Ectodermal cell (in vitro differentiated cells): ENCODE measurements at regions not wholly inside any gene's neighbourhood (a gene's known extent, or its start where the extent isn't known, plus 50 kb on each side); places are given as distances from the start of the nearest gene placed in this dataset.

Experiments
- H3K27ac ChIP-seq: 2 replicates; pipeline ENCODE4 v1.7.0; 2013; ENCODE audit warnings: mild to moderate bottlenecking, low read depth, low read length; ENCODE audit not compliant: insufficient read depth, poor library complexity, severe bottlenecking
- H3K27me3 ChIP-seq: 2 replicates; pipeline ENCODE4 v1.7.0; 2013; ENCODE audit warnings: mild to moderate bottlenecking, low read length; ENCODE audit not compliant: insufficient read depth, control insufficient read depth, poor library complexity, severe bottlenecking
- H3K36me3 ChIP-seq: one replicate; pipeline ENCODE4 v1.7.0; 2013; ENCODE audit warnings: low read length; ENCODE audit not compliant: control insufficient read depth, insufficient read depth
- H3K4me1 ChIP-seq: one replicate; pipeline ENCODE4 v1.7.0; 2013; ENCODE audit warnings: low read length; ENCODE audit not compliant: control insufficient read depth, insufficient read depth
- H3K4me3 ChIP-seq: 2 replicates; pipeline ENCODE4 v1.7.0; 2013; ENCODE audit warnings: low read depth, low read length, control low read depth; ENCODE audit not compliant: insufficient read depth
- H3K9me3 ChIP-seq: 2 replicates; pipeline ENCODE4 v1.7.0; 2013; ENCODE audit warnings: mild to moderate bottlenecking, low read length, moderate library complexity; ENCODE audit not compliant: control insufficient read depth
- WGBS, 2 experiments: methylation state at CpG; one replicate each; pipeline ENCODE4 v1.1.7; 2013; ENCODE audit warnings: missing lambda C conversion rate in 2 of 2; 5-methylcytosine and 5-hydroxymethylcytosine counted together

- H3K27me3 ChIP-seq = no peaks in the 10 kb centered on the region
- H3K27ac ChIP-seq = no peak overlapping the region
- no peaks in the 10 kb centered on the region for H3K9me3 ChIP-seq
- 100% methylated on average over 1 of the region's 1 CpG; no CpG with 5 or more reads in 1 of the 2 experiments for WGBS, 2 experiments
- H3K4me3 ChIP-seq = no peak overlapping the region
- no peaks in the 10 kb centered on the region for H3K36me3 ChIP-seq
- no peaks in the 10 kb centered on the region for H3K4me1 ChIP-seq
Observed at GRCh38 chr9:11097020-11097419, 484.2 kb upstream of the PTPRD start.

GRCh38 chr9:11103525-11103924 is 490.7 kb upstream of the PTPRD start:
- no peaks in the 10 kb centered on the region for H3K36me3 ChIP-seq
- H3K27ac ChIP-seq = no peak overlapping the region
- 93% methylated on average over 2 of the region's 2 CpGs for WGBS, 2 experiments

GRCh38 chr9:11107196-11107595 is 494.4 kb upstream of the PTPRD start:
- no peaks in the 10 kb centered on the region for H3K9me3 ChIP-seq
- H3K27ac ChIP-seq = no peak overlapping the region
- H3K27me3 ChIP-seq = no peaks in the 10 kb centered on the region
- H3K36me3 ChIP-seq = no peaks in the 10 kb centered on the region
- WGBS, 2 experiments = 70 to 71% methylated on average over 8 of the region's 8 CpGs
- H3K4me1 ChIP-seq = no peaks in the 10 kb centered on the region
- H3K4me3 ChIP-seq = no peak overlapping the region

More at GRCh38 chr9:11103525-11103924, 490.7 kb upstream of the PTPRD start:
- no peaks in the 10 kb centered on the region for H3K9me3 ChIP-seq
- H3K27me3 ChIP-seq = no peaks in the 10 kb centered on the region
- no peak overlapping the region for H3K4me3 ChIP-seq
- H3K4me1 ChIP-seq = no peaks in the 10 kb centered on the region

- H3K9me3 ChIP-seq = no peaks in the 10 kb centered on the region
- H3K4me3 ChIP-seq = no peak overlapping the region
- H3K27me3 ChIP-seq = no peaks in the 10 kb centered on the region
- 92 to 94% methylated on average over 3 of the region's 3 CpGs for WGBS, 2 experiments
- H3K36me3 ChIP-seq = no peaks in the 10 kb centered on the region
- H3K27ac ChIP-seq = no peak overlapping the region
- no peaks in the 10 kb centered on the region for H3K4me1 ChIP-seq
Observed at GRCh38 chr9:11128156-11128555, 515.4 kb upstream of the PTPRD start.

- no peaks in the 10 kb centered on the region for H3K27me3 ChIP-seq
- 92 to 94% methylated on average over 3 of the region's 3 CpGs for WGBS, 2 experiments
- H3K9me3 ChIP-seq = no peaks in the 10 kb centered on the region
- no peaks in the 10 kb centered on the region for H3K36me3 ChIP-seq
- no peak overlapping the region for H3K27ac ChIP-seq
- no peak overlapping the region for H3K4me3 ChIP-seq
- H3K4me1 ChIP-seq = no peaks in the 10 kb centered on the region
Observed at GRCh38 chr9:11135851-11136250, 523.0 kb upstream of the PTPRD start.

- WGBS, 2 experiments = 92 to 95% methylated on average over 3 of the region's 3 CpGs
- H3K4me3 ChIP-seq = no peak overlapping the region
- H3K27ac ChIP-seq = no peak overlapping the region
- no peaks in the 10 kb centered on the region for H3K4me1 ChIP-seq
- no peaks in the 10 kb centered on the region for H3K36me3 ChIP-seq
- H3K9me3 ChIP-seq = no peaks in the 10 kb centered on the region
- H3K27me3 ChIP-seq = no peaks in the 10 kb centered on the region
Observed at GRCh38 chr9:11141357-11141756, 528.6 kb upstream of the PTPRD start.

- Histone ChIP-seq H3K9me3 (no peaks in the 10 kb centered on the region), H3K4me3 (no peak overlapping the region), H3K27me3 (no peaks in the 10 kb centered on the region), H3K36me3 (no peaks in the 10 kb centered on the region), H3K4me1 (no peaks in the 10 kb centered on the region), H3K27ac (no peak overlapping the region)
- 100% methylated on average over 1 of the region's 3 CpGs; no CpG with 5 or more reads in 1 of the 2 experiments for WGBS, 2 experiments
Observed at GRCh38 chr9:11142965-11143738, 530.4 kb upstream of the PTPRD start.

GRCh38 chr9:11144746-11145145 is 531.9 kb upstream of the PTPRD start:
- H3K36me3 ChIP-seq = no peaks in the 10 kb centered on the region
- no peaks in the 10 kb centered on the region for H3K9me3 ChIP-seq
- WGBS, 2 experiments = 95 to 96% methylated on average over 2 of the region's 2 CpGs
- H3K4me1 ChIP-seq = no peaks in the 10 kb centered on the region
- no peak overlapping the region for H3K27ac ChIP-seq
- H3K27me3 ChIP-seq = no peaks in the 10 kb centered on the region
- H3K4me3 ChIP-seq = no peak overlapping the region

- H3K36me3 ChIP-seq = no peaks in the 10 kb centered on the region
- H3K4me3 ChIP-seq = no peak overlapping the region
- WGBS, 2 experiments = 93 to 96% methylated on average over 5 of the region's 5 CpGs
- no peaks in the 10 kb centered on the region for H3K4me1 ChIP-seq
- no peaks in the 10 kb centered on the region for H3K9me3 ChIP-seq
- no peak overlapping the region for H3K27ac ChIP-seq
- H3K27me3 ChIP-seq = no peaks in the 10 kb centered on the region
Observed at GRCh38 chr9:11148189-11148588, 535.4 kb upstream of the PTPRD start.

GRCh38 chr9:11149065-11149464 is 536.3 kb upstream of the PTPRD start:
- 55 to 72% methylated on average over 6 of the region's 7 CpGs for WGBS, 2 experiments
- no peaks in the 10 kb centered on the region for H3K4me1 ChIP-seq
- H3K4me3 ChIP-seq = no peak overlapping the region
- H3K27me3 ChIP-seq = no peaks in the 10 kb centered on the region
- no peaks in the 10 kb centered on the region for H3K36me3 ChIP-seq
- no peak overlapping the region for H3K27ac ChIP-seq
- no peaks in the 10 kb centered on the region for H3K9me3 ChIP-seq
